Activated naive CD4-positive, alpha-beta T cell treated with anti-CD3 and anti-CD28 coated beads for 36 hours (primary cell): ENCODE measurements at regions not wholly inside any gene's neighbourhood (a gene's known extent, or its start where the extent isn't known, plus 50 kb on each side); places are given as distances from the start of the nearest gene placed in this dataset.

Source experiments
- CTCF ChIA-PET: fragments of 350-600 bp; sonication (Branson Sonifier 250); formaldehyde crosslinking; loops from one replicate; lab custom pipeline; 2021; ENCODE audit warnings: antibody characterized with exemption; lab: Charles Lee
- DNase-seq: peaks from one replicate; pipeline ENCODE4 v3.0.0-alpha.2; 2020
- H3K27ac Mint-ChIP-seq: one replicate; pipeline ENCODE4 v1.8.0; 2021; ENCODE audit warnings: mild to moderate bottlenecking, mixed read lengths
- H3K27me3 Mint-ChIP-seq: one replicate; pipeline ENCODE4 v1.8.0; 2021; ENCODE audit warnings: low read depth, mixed read lengths
- H3K36me3 Mint-ChIP-seq: one replicate; pipeline ENCODE4 v1.8.0; 2021; ENCODE audit warnings: low read depth, mixed read lengths
- H3K4me1 Mint-ChIP-seq: one replicate; pipeline ENCODE4 v1.8.0; 2021; ENCODE audit warnings: low read depth, mixed read lengths
- H3K4me3 Mint-ChIP-seq: one replicate; pipeline ENCODE4 v1.8.0; 2021; ENCODE audit warnings: mild to moderate bottlenecking, moderate library complexity, mixed read lengths
- H3K9me3 Mint-ChIP-seq: one replicate; pipeline ENCODE4 v1.8.0; 2021; ENCODE audit warnings: mixed read lengths
- intact Hi-C: fragments of 100-400 bp; cut with micrococcal nuclease; formaldehyde crosslinking; loops from one replicate; pipeline ENCODE4 v1.15.1; 2023

DNA sequence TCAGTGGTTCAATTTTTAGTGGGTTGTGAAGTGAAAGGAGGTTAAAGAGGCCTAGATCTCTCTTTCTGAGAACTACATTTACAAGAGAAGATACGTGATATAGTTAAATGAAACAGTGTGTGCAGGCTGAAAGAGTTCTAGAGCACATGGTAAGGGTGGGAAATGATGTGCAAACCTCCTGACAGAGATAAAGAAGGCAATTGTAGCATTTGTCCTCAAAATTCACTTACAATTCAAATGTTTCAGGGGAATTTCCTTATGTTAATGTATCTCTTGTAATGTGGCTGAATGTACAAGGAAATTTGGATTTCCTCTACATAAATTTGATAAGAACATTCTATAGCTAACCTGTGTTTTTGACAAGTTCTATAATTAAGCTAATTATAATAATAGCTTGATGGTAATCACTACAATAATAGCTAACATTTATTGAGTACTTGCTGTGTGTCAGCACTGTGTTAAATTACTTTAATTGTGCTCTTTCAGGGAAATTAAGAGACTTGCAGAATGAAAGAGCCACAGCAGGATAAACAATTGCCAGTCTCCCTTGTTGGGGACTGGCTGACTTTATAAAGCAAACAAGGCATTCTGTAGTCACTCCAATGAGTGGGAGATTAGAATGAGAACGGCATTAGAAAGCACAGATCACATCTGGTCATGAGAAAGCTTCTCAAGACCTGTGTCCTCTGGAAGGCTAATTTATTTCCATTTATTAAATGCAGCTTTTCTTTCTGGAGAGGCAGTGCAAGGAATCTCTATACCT, 139.7 kb upstream of the TMEM72 start:
- intact Hi-C loops = no loop called here
- Mint-ChIP-seq H3K36me3 (no peaks in the 10 kb centered on the region), H3K27me3 (peaks cover 6% of the 10 kb centered on the region), H3K4me3 (no peak overlapping the region), H3K27ac (no peak overlapping the region), H3K4me1 (no peaks in the 10 kb centered on the region), H3K9me3 (no peaks in the 10 kb centered on the region)
- CTCF ChIA-PET = no interaction called here
- DNase-seq = no peak

DNA sequence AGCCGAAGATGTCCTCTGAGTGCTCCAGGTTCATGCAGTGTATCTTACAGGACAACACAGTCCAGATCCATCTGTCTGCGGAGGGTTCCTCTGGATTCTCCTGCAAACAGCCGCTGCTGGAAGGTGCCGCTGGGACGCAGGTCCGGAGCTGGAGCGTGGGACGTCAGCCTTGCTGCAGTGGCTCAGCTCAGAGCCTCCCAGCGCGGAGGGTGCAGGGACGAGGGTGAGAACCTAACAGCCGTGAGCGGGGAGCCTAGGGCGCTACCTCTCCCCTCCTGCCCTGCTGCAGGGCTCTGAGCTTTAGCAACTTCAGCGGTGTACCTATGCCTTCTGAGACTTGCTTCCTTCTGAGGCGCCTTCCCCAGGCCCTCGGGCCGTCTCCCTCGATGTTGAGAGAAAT, 137.6 kb upstream of the TMEM72 start:
- CTCF ChIA-PET = no interaction called here
- Mint-ChIP-seq H3K36me3 (no peaks in the 10 kb centered on the region), H3K9me3 (no peaks in the 10 kb centered on the region), H3K4me1 (no peaks in the 10 kb centered on the region), H3K27me3 (peaks cover 6% of the 10 kb centered on the region), H3K4me3 (no peak overlapping the region), H3K27ac (no peak overlapping the region)
- intact Hi-C loops = no loop called here
- no peak for DNase-seq

DNA sequence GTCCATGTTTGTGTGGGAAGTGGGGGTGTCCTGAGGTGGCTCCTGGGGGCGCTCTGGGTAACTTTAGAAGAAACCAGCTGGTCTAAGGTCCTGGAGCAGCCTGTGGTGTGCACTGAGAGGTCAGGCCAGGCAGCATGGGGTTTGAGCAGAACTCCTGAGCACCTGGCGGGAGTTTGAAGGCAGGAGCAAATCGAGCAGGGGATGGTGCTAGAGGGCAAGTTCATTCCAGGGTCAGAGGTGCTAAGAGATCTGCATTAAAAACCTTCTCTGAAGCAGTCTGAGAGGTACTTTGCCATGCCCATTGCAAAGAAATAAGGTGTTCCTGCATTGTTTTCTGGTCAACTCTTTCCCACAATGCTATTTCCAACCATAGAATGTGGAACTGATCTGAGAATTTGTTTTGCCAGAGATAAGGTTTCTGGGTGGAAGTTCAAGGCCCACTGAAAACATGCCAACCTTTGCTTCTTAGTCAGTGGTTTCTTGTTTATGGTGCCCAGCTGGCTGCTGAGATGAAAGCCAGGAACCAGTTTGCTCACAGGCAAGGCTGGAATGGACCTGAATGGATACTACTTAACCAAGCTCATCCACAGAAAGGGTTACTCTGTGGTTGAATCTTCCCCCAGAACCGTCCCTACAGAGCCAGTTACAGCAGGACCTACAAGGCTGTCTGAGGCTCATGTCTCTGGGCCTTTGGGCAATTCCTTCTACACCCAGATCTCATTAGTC, 136.3 kb upstream of the TMEM72 start:
- CTCF ChIA-PET = no interaction called here

DNA sequence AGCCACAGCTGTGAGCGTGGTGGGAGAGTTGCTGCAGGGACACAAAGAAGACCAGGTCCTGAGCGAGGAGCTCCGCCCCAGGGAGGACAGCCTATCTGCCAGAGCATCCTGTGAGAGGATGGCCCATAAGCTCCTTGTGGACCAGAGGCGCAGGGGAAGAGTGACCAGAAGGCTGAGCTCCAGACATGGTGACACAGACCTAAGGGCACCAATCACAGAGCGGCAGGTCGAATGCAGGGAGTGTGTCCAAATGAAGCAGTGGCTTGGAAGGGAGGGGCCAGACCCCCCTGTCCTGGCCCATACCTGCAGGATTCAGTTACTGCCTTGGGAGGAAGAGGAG, 135.8 kb upstream of the TMEM72 start:
- H3K4me3 Mint-ChIP-seq = no peak overlapping the region
- intact Hi-C loops = no loop called here
- H3K36me3 Mint-ChIP-seq = no peaks in the 10 kb centered on the region
- CTCF ChIA-PET = no interaction called here
- no peaks in the 10 kb centered on the region for H3K9me3 Mint-ChIP-seq
- H3K4me1 Mint-ChIP-seq = no peaks in the 10 kb centered on the region
- peaks cover 3% of the 10 kb centered on the region for H3K27me3 Mint-ChIP-seq
- H3K27ac Mint-ChIP-seq = no peak overlapping the region
- DNase-seq = no peak

More for the DNA sequence above, 136.3 kb upstream of the TMEM72 start:
- no peak for DNase-seq
- H3K27ac Mint-ChIP-seq = no peak overlapping the region
- no peak overlapping the region for H3K4me3 Mint-ChIP-seq
- H3K4me1 Mint-ChIP-seq = no peaks in the 10 kb centered on the region
- no peaks in the 10 kb centered on the region for H3K36me3 Mint-ChIP-seq
- intact Hi-C loops = no loop called here
- H3K27me3 Mint-ChIP-seq = peaks cover 3% of the 10 kb centered on the region
- H3K9me3 Mint-ChIP-seq = no peaks in the 10 kb centered on the region

DNA sequence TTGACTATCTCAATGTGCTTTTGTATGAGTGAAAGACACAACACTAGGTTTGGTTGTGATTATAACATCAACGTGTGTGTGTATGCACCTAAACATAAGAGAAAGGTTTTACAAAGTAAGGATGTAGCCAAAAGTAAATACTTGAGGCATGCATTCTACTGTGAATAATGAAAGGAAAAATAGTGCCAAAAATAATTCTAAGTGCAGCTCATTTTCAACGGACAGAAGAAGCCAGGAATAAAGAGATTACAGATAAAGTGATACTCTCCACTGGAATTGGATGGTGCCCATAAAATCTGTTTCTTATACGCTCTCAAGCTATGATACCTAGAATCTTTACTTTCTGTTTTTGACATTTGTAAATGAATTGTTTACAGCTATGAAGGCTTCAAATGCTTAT, 135.0 kb upstream of the TMEM72 start:
- intact Hi-C loops = no loop called here
- Mint-ChIP-seq H3K27me3 (no peaks in the 10 kb centered on the region), H3K9me3 (no peaks in the 10 kb centered on the region), H3K27ac (no peak overlapping the region), H3K4me1 (no peaks in the 10 kb centered on the region), H3K4me3 (no peak overlapping the region), H3K36me3 (no peaks in the 10 kb centered on the region)
- DNase-seq = no peak
- CTCF ChIA-PET = no interaction called here

DNA sequence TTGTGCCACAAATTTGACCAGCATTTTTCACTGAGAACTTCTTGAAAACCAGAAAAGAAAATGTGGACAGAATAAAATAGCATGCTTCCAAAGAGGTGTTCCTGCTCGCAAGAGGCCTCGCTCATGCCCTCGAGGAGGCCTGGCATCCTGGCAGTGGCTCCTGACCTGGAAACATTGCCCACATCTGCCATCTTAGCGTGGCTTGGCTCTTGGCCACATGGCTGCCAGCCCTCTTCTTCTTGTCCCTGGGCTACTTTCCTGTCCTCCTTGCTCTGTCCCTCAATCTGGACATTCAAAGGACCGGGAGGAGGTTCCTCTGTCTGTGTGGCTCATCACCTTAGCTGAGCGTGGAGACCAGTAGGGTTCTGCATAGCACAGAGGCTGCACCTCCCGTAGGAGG, 131.6 kb upstream of the TMEM72 start:
- H3K27me3 Mint-ChIP-seq = peaks cover 3% of the 10 kb centered on the region
- CTCF ChIA-PET = no interaction called here
- H3K4me1 Mint-ChIP-seq = no peaks in the 10 kb centered on the region
- H3K27ac Mint-ChIP-seq = no peak overlapping the region
- no peak overlapping the region for H3K4me3 Mint-ChIP-seq
- H3K9me3 Mint-ChIP-seq = no peaks in the 10 kb centered on the region
- DNase-seq = no peak
- intact Hi-C loops = no loop called here
- no peaks in the 10 kb centered on the region for H3K36me3 Mint-ChIP-seq

DNA sequence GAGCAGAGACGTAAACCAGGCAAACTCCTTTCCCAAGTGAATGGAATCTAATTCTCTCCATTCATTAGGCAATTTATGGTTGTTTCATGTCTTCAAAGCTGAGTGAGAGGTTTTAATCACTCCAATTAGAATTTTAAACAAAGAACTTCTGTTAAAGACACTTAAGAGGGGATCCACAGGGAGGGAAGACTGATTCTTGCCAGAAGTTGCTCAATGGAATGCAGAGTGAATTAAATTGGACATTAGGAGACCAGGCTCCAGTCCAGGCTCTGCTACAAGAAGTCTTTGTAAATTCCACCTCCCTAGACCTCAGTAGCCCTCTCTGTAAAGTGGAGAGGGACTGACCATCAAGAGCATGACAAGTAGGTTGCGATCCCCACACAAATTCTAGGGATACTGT, 130.7 kb upstream of the TMEM72 start:
- CTCF ChIA-PET = no interaction called here
- no peak overlapping the region for H3K4me3 Mint-ChIP-seq
- H3K9me3 Mint-ChIP-seq = no peaks in the 10 kb centered on the region
- no peak overlapping the region for H3K27ac Mint-ChIP-seq
- peaks cover 5% of the 10 kb centered on the region for H3K27me3 Mint-ChIP-seq
- intact Hi-C loops = no loop called here
- no peak for DNase-seq
- no peaks in the 10 kb centered on the region for H3K4me1 Mint-ChIP-seq
- H3K36me3 Mint-ChIP-seq = no peaks in the 10 kb centered on the region

DNA sequence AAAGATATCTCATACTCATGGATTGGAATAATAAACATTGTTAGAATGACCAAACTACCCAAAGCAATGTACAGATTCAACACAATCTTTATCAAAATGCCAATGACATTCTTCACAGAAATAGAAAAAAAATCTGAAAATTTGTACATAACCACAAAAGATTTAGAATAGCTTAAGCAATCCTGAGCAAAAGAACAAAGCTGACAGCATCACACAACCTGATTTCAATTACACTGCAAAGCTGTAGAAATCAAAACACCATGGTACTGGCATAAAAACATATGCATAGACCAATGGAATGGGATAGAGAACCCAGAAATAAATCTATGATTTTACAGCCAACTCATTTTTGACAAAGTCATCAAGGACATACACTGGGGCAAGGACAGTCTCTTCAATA, 130.0 kb upstream of the TMEM72 start:
- no peak overlapping the region for H3K27ac Mint-ChIP-seq
- H3K27me3 Mint-ChIP-seq = peaks cover 5% of the 10 kb centered on the region
- no peaks in the 10 kb centered on the region for H3K36me3 Mint-ChIP-seq
- intact Hi-C loops = no loop called here
- no peaks in the 10 kb centered on the region for H3K9me3 Mint-ChIP-seq
- CTCF ChIA-PET = no interaction called here
- no peak for DNase-seq
- no peak overlapping the region for H3K4me3 Mint-ChIP-seq
- H3K4me1 Mint-ChIP-seq = no peaks in the 10 kb centered on the region

DNA sequence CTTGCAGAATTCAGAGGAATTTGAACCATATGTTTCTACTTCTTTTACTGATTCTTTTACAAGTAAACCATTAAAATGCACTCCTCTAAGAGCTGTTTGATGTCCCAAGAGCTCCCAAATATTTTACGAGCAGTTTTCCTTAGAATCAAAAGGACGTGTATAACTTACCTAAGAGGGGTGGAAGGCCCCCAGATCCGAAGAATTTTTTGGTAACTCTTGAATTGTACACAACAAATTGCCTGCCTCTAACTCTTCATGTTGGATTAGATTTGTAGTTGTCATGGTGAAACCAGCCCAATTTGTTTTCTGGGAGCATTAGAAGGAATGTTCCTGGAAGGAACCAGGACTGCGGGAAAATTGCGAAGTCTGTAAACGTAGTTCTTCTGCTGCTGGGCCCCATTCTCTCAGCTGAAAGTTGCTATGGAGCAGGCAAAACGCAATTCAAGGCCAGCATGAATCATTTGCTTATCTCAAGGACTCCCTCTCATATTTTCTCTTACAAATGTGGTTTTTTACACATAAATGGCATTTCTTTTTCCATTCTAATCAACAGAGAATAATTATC, 124.8 kb upstream of the TMEM72 start:
- Mint-ChIP-seq H3K4me3 (no peak overlapping the region), H3K9me3 (no peaks in the 10 kb centered on the region), H3K27me3 (peaks cover 10% of the 10 kb centered on the region), H3K27ac (no peak overlapping the region), H3K4me1 (no peaks in the 10 kb centered on the region), H3K36me3 (no peaks in the 10 kb centered on the region)
- intact Hi-C loops = no loop called here
- CTCF ChIA-PET = no interaction called here
- no peak for DNase-seq

DNA sequence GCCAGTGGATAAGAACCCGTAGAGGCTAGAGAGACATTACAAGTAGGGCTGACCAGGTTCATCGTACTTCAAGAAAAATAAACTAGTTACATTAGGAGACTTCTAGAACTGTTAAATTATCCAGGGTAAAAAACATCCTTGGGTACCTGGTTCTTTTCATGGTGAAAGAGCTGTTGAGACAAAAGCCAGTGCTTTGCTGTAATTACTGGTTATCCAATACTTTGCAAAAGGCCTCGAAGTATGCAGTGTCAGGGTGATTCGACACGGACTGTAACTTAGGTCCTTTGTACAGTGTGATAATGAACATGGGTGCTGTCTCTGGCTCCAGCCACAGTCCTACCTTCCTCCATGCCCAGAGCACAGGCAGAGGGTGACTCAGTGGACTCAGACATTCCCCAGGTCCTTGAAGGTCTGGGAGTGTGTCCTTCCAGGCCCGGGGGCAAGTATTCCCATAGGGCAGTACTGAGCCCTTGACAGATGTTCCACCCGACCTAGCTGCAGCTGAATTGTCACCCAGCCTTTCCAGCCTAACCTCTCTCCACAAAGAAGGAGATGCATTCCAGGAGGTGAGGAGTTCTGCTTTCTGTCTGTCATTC, 123.6 kb upstream of the TMEM72 start:
- CTCF ChIA-PET = no interaction called here
- Mint-ChIP-seq H3K36me3 (no peaks in the 10 kb centered on the region), H3K27ac (no peak overlapping the region), H3K4me3 (no peak overlapping the region), H3K4me1 (no peaks in the 10 kb centered on the region), H3K9me3 (no peaks in the 10 kb centered on the region), H3K27me3 (peaks cover 12% of the 10 kb centered on the region)
- intact Hi-C loops = no loop called here
- no peak for DNase-seq

DNA sequence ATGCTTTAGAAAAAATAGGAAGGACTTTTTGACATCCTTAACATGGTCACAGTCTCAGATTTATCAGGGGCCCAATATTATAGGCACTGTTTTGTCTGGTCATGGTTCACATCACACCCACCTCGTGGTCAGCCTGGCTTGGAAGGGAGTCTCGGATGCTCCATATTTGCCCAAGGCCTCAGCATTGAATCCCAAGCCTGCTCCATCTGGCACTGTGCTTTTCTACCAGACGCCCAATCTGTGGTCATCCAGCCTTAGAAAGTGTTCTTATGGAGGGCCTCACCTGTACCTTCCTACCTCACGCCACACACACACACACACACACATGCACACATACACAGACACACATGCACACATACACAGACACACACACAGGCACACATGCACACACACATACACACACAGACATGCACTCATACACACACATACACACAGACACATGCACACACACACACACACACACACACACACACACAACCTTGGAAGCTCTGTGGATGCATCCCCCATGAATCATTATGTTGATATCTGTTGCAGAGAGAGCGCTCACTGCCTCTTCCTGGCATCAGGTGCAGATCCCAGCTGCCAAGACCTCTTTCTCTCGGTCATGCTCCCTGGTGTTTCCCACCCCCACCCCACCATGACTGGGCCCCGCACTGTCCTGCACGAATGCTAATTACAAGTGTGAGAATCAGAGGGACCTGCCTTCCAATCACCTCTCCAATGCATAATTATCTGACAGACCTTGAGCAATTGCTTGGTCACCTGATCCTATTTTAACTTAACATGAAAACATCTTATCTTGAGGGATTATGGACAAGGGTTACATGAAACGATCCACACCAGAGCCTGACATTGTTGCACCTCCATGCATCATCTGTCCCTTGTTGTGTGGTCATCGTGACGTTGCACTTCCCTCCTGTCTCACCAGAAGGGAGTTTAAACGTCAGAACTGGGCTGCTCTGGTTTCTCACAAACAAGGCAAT, 122.7 kb upstream of the TMEM72 start:
- Mint-ChIP-seq H3K9me3 (no peaks in the 10 kb centered on the region), H3K27ac (no peak overlapping the region), H3K4me1 (no peaks in the 10 kb centered on the region), H3K4me3 (no peak overlapping the region), H3K27me3 (peaks cover 14% of the 10 kb centered on the region), H3K36me3 (no peaks in the 10 kb centered on the region)
- CTCF ChIA-PET = no interaction called here
- DNase-seq = no peak
- intact Hi-C loops = no loop called here
